ENCODE measurements at regions not wholly inside any gene's neighbourhood (a gene's known extent, or its start where the extent isn't known, plus 50 kb on each side); places are given as distances from the start of the nearest gene placed in this dataset.

DNA sequence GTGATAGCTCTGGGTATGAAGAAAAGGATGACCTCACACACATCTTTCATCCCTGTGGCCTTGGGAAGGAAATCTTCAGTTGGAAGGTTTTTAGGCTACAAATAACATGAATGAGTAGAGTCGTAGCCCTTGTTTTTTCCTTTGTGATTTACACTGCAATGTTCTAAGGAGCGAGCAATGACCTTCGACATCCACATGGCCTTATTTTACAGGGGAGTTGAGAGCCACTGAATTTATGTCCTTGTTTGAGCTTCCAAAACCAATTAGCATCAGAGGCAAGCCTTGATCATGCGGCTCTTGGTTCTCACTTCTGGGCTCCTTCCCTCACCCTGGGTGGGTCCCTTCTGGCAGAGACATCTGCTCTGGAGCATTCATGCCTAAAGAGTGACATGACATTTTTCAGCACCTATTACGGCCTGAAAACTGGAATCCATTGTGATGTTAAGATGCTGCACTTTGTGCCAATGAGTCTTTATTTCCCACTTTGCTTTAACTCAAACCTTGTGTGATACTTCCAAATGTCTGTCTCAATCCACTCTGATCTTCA, 70.5 kb upstream of the RUNX1 start:
- Histone ChIP-seq H3K79me2 (ENCODE audit: insufficient read depth) (no peaks in the 10 kb centered on the region), H4K20me1 (ENCODE audit: insufficient read depth) (no peaks in the 10 kb centered on the region), H3K9ac (no peak overlapping the region), H3K4me2 (ENCODE audit: unreplicated experiment) (no peak overlapping the region), H3K4me3 (no peak overlapping the region), H3K27ac (no peak overlapping the region), H3K9me2 (ENCODE audit: insufficient read depth) (no peaks in the 10 kb centered on the region), H2AFZ (no peak overlapping the region), H3K9me3 (ENCODE audit: low read depth) (no peaks in the 10 kb centered on the region), H3K36me3 (ENCODE audit: low read depth) (no peaks in the 10 kb centered on the region), H3F3A (ENCODE audit: insufficient read depth) (no peaks in the 10 kb centered on the region), H3K27me3 (replicated peaks; ENCODE audit: insufficient read depth) (no peaks in the 10 kb centered on the region), H3K4me1 (ENCODE audit: insufficient read depth) (no peaks in the 10 kb centered on the region)
- DNase-seq, result no peak
- in situ Hi-C loops (cut with MboI), result no loop called here
- WGBS, 2 experiments (ENCODE audit: low coverage in 1 of 2, low lambda C conversion rate in 2 of 2, missing lambda C conversion rate in 2 of 2), result 64 to 72% methylated on average over 5 of the region's 5 CpGs
- TF ChIP-seq EZH2 (IDR thresholded peaks at IDR 0.05; ENCODE audit: insufficient read depth, poor library complexity, severe bottlenecking) (no peak), EZH2phosphoT487 (IDR thresholded peaks at IDR 0.05; ENCODE audit: insufficient read depth, low read depth) (no peak)

DNA sequence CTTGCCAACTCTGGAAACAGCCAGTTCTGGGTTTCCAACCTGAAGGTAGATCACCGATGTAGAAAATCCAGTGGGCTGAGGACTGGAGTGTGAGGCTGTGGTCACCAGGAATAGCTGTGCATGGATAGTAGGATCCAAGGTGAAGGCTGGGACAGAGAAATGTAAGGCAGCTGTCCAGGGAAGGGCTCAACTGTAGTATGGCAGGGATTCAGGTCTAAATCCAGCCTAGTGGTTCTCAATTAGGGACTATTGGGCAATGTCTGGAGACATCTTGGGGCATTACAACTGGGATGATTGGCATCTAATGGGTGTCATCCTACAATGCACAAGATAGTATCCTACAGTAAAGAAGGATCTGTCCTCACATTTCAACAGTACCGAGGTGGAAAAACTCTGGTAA, 67.7 kb upstream of the RUNX1 start:
- in situ Hi-C loops (cut with MboI), result no loop called here
- Histone ChIP-seq H3F3A (ENCODE audit: insufficient read depth) (peaks cover 7% of the 10 kb centered on the region; the same call in 1 of the 2 replicates), H3K9ac (no peak overlapping the region), H3K27ac (no peak overlapping the region), H3K36me3 (ENCODE audit: low read depth) (no peaks in the 10 kb centered on the region), H3K4me3 (no peak overlapping the region), H4K20me1 (ENCODE audit: insufficient read depth) (no peaks in the 10 kb centered on the region), H3K79me2 (ENCODE audit: insufficient read depth) (no peaks in the 10 kb centered on the region), H3K27me3 (replicated peaks; ENCODE audit: insufficient read depth) (no peaks in the 10 kb centered on the region), H3K9me3 (ENCODE audit: low read depth) (no peaks in the 10 kb centered on the region), H2AFZ (no peak overlapping the region), H3K9me2 (ENCODE audit: insufficient read depth) (no peaks in the 10 kb centered on the region), H3K4me2 (ENCODE audit: unreplicated experiment) (no peak overlapping the region), H3K4me1 (ENCODE audit: insufficient read depth) (no peaks in the 10 kb centered on the region)
- 88 to 100% methylated on average over 2 of the region's 2 CpGs for WGBS, 2 experiments (ENCODE audit: low coverage in 1 of 2, low lambda C conversion rate in 2 of 2, missing lambda C conversion rate in 2 of 2)
- no peak for DNase-seq
- TF ChIP-seq EZH2 (IDR thresholded peaks at IDR 0.05; ENCODE audit: insufficient read depth, poor library complexity, severe bottlenecking), result no peak
- no peak for TF ChIP-seq EZH2phosphoT487 (IDR thresholded peaks at IDR 0.05; ENCODE audit: insufficient read depth, low read depth)

DNA sequence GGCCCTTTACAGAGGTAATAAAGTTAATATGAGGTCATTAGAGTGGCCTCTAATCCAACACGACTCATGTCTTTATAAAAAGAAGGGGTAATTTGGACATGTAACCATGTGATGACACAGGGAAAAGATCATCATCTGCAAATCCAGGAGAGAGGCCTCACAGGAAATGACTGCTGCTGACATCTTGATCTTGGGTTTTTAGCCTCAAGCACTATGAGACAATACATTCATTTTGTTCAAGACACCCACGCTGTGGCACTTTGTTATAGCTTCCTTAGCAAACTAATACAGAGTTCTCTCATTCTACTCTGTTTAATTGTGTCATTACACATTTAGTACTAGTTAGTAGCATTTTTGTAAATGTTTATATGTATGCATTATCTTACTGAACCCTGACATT, 64.0 kb upstream of the RUNX1 start:
- DNase-seq, result peak; percentile 47
- WGBS, 2 experiments (ENCODE audit: low coverage in 1 of 2, low lambda C conversion rate in 2 of 2, missing lambda C conversion rate in 2 of 2), result 39 to 40% methylated on average over 2 of the region's 2 CpGs
- in situ Hi-C loops (cut with MboI), result no loop called here

DNA sequence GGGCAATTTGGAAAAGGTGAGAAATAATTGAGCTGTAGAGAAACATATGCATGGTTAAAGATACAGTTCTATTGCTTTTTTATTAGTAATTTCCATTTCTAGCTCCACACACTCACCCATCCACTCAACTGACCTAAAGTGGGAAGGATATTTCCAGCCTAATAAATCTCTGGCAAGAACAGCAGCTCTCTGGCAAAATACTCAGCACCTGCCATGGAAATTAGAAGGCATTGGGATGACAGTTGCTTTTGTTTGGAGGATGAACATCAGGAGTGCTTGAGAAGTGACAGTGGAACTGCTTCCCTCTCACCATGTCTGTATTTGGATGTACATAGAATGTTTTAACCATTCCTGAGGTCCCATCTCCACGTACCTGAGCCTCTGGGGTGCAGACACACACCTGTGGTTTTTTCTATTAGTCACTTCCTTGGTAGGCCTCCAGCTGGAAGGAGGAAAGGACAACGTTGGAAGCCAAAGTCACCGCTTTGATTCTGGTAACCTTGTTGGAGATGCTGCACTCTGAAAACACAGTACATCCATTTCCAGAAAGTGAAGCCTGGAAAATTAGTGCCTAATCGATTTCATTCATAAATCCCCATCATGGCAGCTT, 62.3 kb upstream of the RUNX1 start:
- H3K4me3 ChIP-seq, result no peak overlapping the region

More for the DNA sequence above, 64.0 kb upstream of the RUNX1 start:
- H4K20me1 ChIP-seq (ENCODE audit: insufficient read depth), result no peaks in the 10 kb centered on the region
- H3F3A ChIP-seq (ENCODE audit: insufficient read depth), result peaks cover 7% of the 10 kb centered on the region; the same call in 1 of the 2 replicates
- H3K27ac ChIP-seq, result no peak overlapping the region
- peak overlapping the region; percentile 40; the same call in 1 of the 2 replicates for H2AFZ ChIP-seq
- no peak overlapping the region for H3K4me2 ChIP-seq (ENCODE audit: unreplicated experiment)
- no peaks in the 10 kb centered on the region for H3K9me2 ChIP-seq (ENCODE audit: insufficient read depth)
- H3K36me3 ChIP-seq (ENCODE audit: low read depth), result no peaks in the 10 kb centered on the region
- no peak overlapping the region for H3K4me3 ChIP-seq
- no peak overlapping the region for H3K9ac ChIP-seq
- H3K9me3 ChIP-seq (ENCODE audit: low read depth), result no peaks in the 10 kb centered on the region
- H3K79me2 ChIP-seq (ENCODE audit: insufficient read depth), result no peaks in the 10 kb centered on the region
- H3K27me3 ChIP-seq (replicated peaks; ENCODE audit: insufficient read depth), result no peaks in the 10 kb centered on the region
- no peaks in the 10 kb centered on the region for H3K4me1 ChIP-seq (ENCODE audit: insufficient read depth)
- TF ChIP-seq EZH2phosphoT487 (IDR thresholded peaks at IDR 0.05; ENCODE audit: insufficient read depth, low read depth) (no peak), EZH2 (IDR thresholded peaks at IDR 0.05; ENCODE audit: insufficient read depth, poor library complexity, severe bottlenecking) (no peak)

More for the DNA sequence above, 62.3 kb upstream of the RUNX1 start:
- Histone ChIP-seq H3F3A (ENCODE audit: insufficient read depth) (peaks cover 7% of the 10 kb centered on the region; the same call in 1 of the 2 replicates), H3K9me3 (ENCODE audit: low read depth) (no peaks in the 10 kb centered on the region), H3K79me2 (ENCODE audit: insufficient read depth) (no peaks in the 10 kb centered on the region), H3K36me3 (ENCODE audit: low read depth) (no peaks in the 10 kb centered on the region), H3K4me1 (ENCODE audit: insufficient read depth) (no peaks in the 10 kb centered on the region), H3K27me3 (replicated peaks; ENCODE audit: insufficient read depth) (no peaks in the 10 kb centered on the region), H3K27ac (no peak overlapping the region), H3K4me2 (ENCODE audit: unreplicated experiment) (no peak overlapping the region), H2AFZ (no peak overlapping the region), H3K9ac (no peak overlapping the region), H3K9me2 (ENCODE audit: insufficient read depth) (no peaks in the 10 kb centered on the region), H4K20me1 (ENCODE audit: insufficient read depth) (no peaks in the 10 kb centered on the region)
- in situ Hi-C loops (cut with MboI), result no loop called here
- 84 to 87% methylated on average over 4 of the region's 4 CpGs for WGBS, 2 experiments (ENCODE audit: low coverage in 1 of 2, low lambda C conversion rate in 2 of 2, missing lambda C conversion rate in 2 of 2)
- DNase-seq, result no peak
- TF ChIP-seq EZH2 (IDR thresholded peaks at IDR 0.05; ENCODE audit: insufficient read depth, poor library complexity, severe bottlenecking), result no peak
- TF ChIP-seq EZH2phosphoT487 (IDR thresholded peaks at IDR 0.05; ENCODE audit: insufficient read depth, low read depth), result no peak
